Middle frontal gyrus (tissue), 1 donor: ENCODE measurements at regions not wholly inside any gene's neighbourhood (a gene's known extent, or its start where the extent isn't known, plus 50 kb on each side); places are given as distances from the start of the nearest gene placed in this dataset.
"Not testable (repeated sequence)": the region's sequence is repeated elsewhere in the genome, so short reads cannot be mapped to it uniquely, and the experiment has no call there.

Experiments
- DNase-seq: peaks from one replicate; pipeline ENCODE4 v3.0.0-alpha.2; 2015; ENCODE audit warnings: low spot score; ENCODE audit errors: extremely low spot score

DNA sequence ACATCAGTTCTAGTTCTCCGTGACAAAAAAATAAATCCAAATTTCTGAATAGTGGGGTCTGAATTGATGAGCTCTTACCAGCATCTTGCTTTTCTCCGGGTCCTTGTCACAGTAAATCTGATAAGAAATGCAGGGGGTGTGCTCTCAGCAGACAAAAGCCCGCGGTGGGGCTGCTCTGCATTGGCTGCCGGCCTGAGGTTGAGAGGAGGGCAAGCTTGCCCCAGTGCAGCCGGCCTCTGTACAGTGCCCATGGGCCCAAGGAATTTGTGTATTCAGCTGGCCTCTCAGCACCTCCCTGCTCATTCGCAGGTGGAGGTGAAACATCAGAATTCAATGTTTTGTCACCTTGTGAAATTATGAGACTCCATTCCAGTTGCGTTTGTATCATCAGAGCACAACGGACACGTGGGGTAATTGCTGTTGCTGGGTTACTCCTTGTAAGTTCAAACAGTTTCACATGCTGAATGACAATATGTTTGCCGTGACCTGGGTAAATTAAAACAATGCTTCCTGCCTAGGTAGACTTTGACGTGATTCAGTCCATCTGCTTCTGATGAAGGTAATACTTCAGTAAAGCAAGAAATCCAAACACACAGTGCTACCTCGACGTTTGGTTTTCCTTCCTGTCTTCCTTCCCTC lies 596.4 kb downstream of the MID1IP1 start:
- DNase-seq: no peak

DNA sequence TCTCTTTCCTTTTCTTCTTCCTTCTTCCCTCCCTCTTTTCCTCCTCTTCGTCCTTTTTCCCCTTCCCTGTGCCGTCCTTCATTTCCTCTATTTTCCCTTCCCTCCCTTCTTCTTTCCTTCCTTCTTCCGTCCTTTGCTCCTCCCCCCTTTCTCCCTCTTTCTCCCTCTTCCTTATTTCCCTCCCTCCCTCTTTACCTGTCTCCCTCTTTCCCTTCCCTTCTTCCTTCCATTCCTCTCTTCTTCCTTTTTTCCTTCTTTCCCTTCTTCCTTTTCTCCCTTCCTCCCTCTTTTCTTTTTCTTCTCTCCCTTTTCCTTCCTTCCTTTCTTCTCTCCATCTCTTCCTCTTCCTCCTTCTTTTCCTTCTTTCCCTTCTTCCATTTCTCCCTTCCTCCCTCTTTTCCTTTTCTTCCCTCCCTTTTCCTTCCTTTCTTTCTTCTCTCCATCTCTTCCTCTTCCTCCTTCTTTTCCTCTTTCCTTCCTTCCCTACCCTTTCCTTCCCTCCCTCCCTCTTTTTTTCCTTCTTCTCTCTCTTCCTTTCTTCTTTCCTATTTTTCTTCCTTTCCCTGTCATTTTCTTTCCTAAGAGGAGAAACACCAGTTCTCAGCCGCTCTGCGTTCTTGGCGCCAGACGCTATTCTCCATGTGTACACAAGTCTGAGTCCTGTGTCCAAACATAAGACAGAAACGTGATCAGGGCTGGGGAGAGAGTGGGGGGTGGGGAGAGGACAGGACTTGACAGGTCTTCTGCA lies 597.1 kb downstream of the MID1IP1 start:
- no peak for DNase-seq

DNA sequence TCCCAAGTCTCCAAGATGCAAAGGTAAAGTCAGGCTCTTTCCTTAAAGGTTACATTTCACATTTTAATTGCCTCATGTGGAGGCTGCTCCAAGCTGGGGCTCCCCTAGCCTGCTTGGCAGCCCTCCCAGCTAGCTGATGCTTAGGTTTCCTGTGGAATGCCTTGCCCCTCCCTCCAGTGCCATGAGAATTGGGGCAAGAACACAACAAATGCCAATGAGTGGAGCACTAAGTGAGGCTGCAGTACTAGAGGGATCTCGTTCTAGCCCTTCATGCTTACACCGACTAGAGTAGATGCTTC lies 597.7 kb downstream of the MID1IP1 start:
- no peak for DNase-seq

DNA sequence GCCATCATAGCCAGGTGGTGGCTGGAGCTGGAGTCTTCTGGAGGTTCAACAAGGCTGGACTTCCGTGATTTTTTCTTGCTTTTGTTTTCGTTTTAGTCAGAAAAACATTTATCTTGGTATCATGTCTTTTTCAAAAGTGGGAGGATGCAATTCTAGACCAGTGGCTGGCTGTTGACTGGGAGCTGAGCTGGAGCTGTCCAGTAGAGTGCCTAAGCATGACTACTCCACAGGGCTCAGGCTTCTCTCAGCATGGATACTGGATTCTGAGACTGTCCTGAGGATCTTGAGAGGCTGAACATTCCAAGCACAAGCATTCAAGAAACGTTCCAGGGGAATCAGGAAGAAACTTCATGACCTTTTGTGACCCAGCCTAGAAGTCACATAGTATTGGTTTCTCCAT lies 598.1 kb downstream of the MID1IP1 start:
- no peak for DNase-seq

DNA sequence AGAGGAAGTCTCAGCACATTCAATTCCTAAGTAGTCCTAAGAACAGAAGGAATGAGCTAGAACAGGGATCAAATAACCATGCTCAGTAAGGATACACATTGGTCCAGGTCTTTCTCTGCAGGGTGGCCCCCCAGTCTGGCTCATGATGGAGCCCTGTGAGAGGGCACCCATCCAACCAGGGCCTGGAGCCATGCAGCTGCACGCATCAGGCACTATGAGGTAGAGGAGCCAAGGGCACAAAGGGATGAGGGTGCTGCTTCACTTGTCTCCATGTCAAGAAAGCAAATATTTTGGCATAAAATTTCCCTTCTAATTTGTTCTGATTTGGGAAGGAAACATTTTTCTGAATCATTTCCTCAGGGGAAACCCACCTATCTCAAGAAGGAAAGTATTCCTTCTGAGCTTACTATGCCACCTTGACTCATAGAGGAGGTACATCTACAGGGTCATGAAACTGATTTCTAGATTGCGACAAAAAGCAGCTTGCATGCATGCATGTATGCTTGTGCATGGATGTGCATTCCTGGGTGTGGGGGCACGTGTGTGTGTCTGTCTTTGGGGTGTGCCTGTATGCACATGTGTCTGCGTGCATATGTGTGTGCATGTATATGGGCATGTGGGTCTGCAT lies 600.3 kb downstream of the MID1IP1 start:
- no peak for DNase-seq

DNA sequence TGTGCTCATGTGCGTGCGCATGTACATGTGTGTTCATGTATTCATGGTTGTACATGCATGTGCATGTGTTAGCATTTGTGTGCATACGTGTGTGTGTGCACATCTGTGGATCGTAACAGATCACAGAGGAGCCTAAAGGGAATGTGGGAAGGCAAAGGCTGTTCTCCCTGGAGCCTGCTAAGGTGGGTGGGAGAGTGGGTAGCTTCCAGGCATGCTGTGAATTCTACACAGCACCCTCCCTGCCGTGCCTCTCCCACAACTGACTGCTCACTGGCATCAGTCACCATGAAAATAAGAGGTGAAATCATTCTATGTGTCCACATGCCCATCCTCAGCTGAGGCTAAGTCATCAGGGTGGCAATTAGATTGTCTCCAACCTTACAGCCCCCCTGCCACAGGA lies 600.9 kb downstream of the MID1IP1 start:
- no peak for DNase-seq

DNA sequence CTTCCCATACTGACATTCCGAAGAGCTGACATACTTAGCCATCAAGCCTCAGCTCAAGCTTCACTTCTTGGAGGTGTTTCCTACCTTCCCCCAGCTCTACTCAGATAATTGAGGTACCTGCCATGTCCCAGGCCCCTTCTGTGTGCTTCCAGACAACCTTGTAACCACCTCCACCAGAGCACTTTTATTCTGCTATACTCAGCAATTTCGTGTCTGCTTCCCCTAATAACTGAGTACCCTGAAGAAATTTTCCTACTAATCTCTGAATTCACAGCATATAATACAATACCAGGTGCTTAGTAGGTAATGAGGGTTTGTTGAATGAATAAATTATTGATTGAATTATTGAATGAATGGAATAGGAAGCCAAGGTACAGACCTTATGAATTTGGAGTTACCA lies 605.5 kb downstream of the MID1IP1 start:
- no peak for DNase-seq

DNA sequence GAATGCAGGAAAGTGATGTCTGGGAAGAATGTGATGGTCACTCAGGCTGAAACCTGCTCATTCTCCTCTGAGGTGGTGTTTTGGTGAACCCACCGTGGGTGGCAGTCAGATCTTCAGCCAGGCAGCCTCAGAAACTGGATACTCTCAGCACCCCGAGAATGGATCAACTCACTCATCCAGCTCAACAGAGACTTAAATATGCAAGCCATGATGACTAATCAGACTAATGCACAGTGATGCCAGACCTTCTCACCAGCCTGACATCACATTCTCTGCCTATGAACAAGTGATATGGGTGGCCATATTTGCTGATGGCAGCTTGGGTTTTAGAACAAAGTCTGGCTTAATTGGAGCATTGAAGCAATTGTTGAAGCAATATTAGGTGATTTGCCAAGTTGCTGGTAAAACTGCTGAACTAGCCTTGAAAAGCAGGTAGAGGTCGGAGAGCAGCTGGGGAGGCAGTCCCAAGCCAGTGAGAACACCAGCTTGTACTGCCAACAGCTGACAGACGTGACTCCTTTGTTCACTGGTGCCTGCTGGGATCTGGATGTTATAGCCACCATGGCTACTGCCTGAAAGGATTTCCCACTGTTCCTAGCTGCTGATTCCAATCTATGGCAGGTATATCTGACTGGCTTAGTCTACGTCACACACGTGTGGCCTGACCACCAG lies 608.1 kb downstream of the MID1IP1 start:
- no peak for DNase-seq

DNA sequence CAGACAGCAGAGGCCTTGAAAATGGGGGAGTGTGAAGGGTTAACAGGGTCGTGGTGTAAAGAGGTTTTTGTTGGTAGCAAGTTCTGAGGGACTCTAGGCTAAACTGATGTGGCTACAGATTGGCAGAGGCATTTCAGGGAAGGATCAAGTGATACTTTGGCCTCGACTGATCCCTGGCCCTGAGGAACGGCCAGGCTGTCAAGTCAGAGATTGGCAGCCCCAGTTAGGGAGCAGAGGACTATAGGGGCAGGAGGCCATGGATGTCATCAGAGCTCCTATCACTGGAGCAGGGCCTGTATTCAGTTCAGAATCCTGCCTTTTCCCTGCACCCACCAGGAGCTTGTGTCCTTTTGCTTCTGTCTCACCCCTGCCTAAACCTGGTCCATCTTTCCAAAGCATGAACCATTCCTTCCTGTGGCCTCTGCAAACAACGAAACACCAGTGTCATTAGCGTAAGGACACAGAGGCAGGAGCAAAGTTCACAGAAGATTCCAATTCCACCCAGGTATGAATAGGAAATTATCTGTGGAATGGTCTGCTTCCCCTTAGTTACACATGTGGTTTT lies 613.1 kb downstream of the MID1IP1 start:
- DNase-seq: no peak

DNA sequence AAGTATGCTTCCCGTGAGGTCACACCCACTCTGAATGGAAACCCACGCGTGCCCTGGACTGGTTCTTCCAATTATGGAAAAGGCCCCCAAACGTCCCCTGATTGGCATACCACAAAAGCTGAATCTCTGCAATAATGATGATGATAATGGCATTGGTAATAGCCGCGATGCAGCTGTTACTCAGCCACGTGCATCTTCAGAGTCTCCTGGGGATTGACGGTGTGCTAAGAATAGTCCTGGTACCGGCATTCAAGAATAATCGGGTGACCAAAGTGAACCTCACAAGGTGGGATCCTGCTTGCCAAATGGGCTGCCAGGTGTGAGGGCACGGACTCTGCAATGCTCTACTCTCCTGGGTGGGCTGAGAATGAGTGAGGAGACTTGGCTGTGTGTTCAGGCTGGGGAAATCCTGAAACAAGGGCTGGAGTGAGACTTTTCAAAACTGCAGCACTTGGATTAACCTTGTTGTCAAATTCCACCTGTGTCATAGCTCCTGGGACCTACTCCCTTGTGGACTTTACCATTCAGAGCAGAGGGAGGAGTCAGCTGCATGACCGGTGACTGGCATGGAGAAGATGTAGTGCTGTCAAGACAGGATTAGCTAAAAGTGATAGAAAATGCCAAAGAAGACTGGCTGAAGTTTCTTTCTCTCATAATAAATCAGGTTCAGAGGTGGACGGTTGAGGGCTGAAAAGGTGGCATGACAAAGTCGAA lies 615.4 kb downstream of the MID1IP1 start:
- DNase-seq: no peak

DNA sequence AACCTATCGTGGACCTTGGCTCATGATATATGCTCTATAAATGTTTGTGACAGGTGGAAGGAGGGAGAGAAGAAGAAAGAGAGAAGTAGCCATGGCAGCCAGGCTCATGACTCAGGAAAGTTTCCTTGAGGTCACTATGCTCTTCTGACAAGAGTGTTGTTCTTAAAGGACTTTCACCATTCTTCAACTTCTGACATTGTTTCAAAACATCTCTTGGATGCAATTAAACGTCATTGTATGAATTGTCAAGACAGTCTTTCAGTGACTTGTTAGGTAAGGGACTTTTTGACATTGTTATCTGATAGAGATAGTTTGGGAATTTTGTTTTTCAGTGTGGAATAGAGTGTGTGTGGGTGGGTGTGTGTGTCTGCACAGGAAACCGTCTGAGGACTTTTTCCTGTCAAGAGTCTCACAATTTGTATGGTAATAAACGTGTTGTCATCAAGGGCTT lies 617.0 kb downstream of the MID1IP1 start:
- DNase-seq: no peak

DNA sequence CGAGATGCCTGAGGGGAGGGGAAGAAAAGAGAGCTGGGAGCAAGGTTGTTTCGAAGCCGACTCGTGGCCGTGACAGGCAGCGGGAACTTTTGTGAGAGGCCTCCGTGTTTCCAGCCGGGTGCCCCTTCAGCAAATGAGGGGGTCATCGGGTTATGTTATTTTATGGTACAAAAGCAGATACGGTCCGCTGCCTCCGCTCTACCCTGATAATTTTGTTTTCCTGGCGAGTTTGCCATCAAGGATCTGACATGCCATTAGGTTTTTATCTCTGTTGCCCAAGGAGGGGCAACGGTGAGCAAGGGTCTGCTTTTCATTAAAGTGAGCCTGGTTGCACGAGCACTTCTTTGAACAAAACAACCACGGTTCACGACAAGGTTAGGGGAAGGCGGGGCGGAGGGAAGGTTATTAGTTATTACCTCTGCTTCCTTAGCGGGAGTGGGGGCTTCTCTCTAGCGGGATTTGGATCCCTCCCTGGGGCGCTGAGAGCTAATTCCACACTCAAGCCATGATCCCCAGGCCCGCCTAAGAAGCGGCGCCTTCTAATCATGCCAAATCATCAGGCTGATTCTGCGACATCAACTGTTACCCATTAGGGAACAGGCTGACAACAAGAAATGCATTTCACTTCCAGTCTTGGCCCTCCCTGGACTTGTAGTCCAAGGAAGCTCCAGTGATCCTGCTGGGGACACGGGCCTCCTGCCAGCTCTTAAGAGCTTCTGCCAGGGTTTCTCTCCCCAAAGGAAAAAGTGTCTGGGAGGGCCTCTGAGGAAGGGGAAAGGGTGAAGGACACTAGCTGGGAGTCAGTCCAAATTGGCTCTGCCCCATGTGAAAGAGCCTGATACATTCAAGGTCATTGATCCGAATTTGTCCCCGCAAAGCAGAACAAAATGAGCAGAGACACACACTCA lies 617.7 kb downstream of the MID1IP1 start:
- no peak for DNase-seq

DNA sequence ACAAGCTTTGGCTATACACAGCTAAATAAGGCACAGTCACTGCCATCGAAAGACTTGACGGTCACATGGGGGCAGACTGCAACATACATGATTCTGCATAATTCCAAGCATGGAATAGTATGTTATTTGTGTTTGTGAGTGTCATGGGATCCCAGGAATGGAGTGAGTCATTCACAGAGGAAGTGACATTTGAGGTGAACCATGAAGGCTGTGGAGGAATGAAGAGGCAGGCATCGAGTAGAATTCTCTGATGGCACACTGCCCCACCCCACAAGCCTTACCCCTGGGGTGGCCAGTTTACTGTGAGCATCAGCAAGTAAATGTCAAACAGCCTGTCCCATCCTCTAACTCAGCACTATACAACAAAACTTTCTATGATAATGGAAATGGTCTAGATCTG lies 619.7 kb downstream of the MID1IP1 start:
- no peak for DNase-seq

DNA sequence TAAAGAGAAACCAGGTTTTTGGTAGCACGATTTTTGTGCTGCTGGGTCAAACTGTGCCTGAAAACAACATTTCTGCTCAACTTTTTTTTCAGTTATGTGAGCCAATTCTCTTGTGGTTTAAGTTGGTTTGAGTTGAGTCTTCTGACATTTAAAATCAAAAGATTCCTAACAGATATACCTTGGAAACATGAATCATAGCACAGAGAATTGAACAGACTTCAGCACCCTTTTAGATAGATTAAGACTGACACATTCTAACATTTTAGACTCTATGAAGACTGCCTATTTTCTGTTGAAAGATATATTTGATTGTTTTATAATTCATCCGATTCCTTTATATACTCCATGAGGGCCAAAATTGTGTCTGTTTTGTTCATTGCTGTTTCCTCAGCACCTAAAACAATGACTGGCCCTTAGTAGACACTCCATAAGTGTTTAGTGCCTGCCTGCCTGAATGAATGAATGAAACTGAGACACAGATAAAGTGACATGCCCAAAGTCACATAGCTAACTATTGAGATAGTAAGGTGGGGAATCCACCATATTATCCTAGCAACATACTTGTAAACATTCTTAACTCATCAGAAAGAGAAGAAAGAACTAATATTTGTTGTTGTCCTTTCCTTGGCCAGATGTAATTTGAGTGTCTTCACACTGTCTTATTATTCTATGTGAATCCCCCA lies 624.0 kb downstream of the MID1IP1 start:
- DNase-seq: no peak

DNA sequence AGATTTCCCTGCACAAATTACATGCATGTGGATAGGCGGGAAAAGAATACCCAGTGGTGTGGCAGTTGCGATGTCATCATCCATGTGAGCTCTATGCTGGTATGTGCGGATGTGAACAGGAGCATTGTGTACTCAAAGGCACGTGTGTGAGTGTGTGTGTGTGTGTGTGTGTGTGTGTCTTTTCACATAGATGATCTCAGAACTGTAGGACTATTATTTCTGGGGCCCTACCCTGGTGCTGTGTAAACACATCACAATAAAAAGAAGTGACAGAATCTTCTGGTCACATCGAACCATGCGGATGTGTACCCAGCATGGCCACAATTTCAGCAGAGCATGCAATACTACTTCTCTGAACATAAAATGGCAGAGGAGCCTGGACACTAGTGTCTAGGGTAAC lies 624.8 kb downstream of the MID1IP1 start:
- no peak for DNase-seq

DNA sequence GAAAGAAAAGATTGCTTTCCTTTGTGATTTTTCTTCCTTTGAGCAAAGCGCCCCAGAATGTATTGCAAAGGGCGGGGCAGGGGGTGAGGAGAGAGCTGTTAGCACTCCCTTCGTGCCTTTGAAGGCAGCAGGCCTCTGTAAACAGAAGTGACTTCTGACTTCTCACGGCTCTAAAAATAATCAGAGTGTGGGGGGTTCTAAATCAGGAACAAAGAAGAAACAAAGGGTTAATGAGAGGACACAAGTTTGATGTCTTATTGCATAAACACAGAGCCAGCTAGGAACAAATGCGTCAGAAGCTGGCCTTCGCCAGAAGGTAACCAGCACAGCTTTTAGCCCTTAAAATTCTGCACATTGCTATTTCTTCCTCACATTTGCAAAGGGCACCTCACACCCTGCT lies 626.2 kb downstream of the MID1IP1 start:
- no peak for DNase-seq

DNA sequence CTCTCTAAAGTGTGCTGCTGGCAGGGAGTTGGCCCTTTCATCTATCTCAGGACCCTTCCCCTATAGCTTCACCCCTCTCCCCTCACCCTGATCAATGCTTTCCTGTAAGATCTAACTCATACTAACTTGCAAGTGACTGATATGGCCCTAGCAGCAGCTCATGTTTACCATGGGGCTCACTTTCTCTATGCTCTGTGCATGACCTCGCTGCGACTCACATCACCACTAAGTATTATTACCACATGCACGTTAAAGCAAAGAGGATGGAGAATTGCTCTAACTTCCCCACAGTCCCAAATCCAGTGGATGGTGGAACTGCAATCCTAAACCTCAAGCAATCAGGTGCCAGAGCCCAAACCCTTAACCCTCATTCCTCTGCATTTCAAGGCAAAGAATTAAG lies 626.6 kb downstream of the MID1IP1 start:
- no peak for DNase-seq

DNA sequence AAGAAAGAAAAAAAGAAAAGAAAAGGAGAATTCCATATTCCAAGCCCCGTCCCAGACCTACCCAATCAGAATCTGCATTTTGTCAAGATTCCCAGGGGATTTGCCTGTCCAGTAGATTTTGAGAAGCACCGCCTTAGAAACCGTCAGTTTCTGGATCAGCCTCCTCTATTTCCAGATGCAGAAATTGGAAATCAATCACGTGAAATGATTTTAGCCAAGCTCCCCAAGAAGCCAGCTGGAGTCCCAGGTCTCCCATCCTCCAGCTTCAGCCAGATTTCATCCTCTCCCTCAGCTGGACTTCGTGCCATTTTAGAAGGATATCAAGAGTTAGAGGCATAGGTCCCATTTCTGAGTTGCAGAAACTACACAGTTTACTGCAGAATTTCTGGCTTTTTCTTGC lies 629.3 kb downstream of the MID1IP1 start:
- DNase-seq: no peak

DNA sequence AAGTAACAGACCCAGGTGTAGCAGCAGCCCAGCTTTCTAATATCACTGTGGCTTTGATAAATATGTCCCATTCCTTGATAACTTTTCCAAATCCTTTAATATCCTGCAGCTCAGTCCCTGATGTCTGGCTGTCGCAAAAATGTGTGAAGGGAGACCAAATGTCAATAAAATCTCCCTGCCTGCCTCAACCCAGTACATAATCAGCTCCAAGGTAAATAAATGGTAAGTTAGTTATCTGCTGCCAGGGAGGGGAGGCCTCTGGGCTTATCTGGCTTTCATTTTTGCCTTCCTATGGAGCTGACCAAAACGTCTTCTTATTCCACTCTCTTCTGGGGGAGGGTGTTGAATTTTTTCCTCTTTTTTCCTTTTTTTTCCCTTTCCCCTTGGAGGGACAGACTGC lies 630.6 kb downstream of the MID1IP1 start:
- DNase-seq: no peak

DNA sequence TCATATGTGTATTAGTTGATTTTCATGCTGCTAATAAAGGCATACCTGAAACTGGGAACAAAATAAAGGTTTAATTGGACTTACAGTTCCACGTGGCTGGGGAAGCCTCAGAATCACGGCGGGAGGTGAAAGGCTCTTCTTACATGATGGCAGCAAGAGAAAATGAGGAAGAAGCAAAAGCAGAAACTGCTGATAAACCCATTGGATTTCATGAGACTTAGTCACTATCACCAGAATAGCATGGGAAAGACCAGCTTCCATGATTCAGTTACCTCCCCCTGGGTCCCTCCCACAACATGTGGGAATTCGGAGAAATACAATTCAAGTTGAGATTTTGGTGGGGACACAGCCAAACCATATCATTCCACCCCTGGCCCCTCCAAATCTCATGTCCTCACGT lies 633.4 kb downstream of the MID1IP1 start:
- not testable (repeated sequence) for DNase-seq
